WTC11 (cell line): ENCODE measurements at regions not wholly inside any gene's neighbourhood (a gene's known extent, or its start where the extent isn't known, plus 50 kb on each side); places are given as distances from the start of the nearest gene placed in this dataset.

Source experiments
- ATAC-seq: fragments of 200-7000 bp; cut with Tn5 transposase; 2 replicates; pipeline ENCODE4 v1.10.0; 2021; ENCODE audit warnings: mild to moderate bottlenecking, moderate library complexity
- CTCF ChIA-PET: fragments of 300-600 bp; sonication (Branson Sonifier 250); formaldehyde crosslinking; loops from one replicate; lab custom pipeline; 2021; ENCODE audit warnings: antibody characterized with exemption; lab: Charles Lee
- POLR2A ChIA-PET: fragments of 350-600 bp; sonication (Branson Sonifier 250); formaldehyde crosslinking; loops from one replicate; lab custom pipeline; 2021; ENCODE audit warnings: antibody characterized with exemption; lab: Charles Lee
- DNase-seq: peaks from one replicate; pipeline ENCODE4 v3.0.0; 2021; ENCODE audit warnings: low spot score
- H3K27ac Mint-ChIP-seq: 2 replicates; pipeline ENCODE4 v1.8.0; 2021; ENCODE audit warnings: mixed read lengths
- H3K27me3 Mint-ChIP-seq: 2 replicates; pipeline ENCODE4 v1.8.0; 2021; ENCODE audit warnings: low read depth, mild to moderate bottlenecking, moderate library complexity, mixed read lengths
- H3K36me3 Mint-ChIP-seq: 2 replicates; pipeline ENCODE4 v1.8.0; 2021; ENCODE audit warnings: mixed read lengths
- H3K4me1 Mint-ChIP-seq: 2 replicates; pipeline ENCODE4 v1.8.0; 2022; ENCODE audit warnings: mixed read lengths
- H3K4me3 Mint-ChIP-seq: 2 replicates; pipeline ENCODE4 v1.8.0; 2021; ENCODE audit warnings: mild to moderate bottlenecking, moderate library complexity, mixed read lengths
- H3K9me3 Mint-ChIP-seq: 2 replicates; pipeline ENCODE4 v1.8.0; 2021; ENCODE audit warnings: mixed read lengths
- ATF6 ChIP-seq: sonication (generic); formaldehyde crosslinking; IDR thresholded peaks from 2 replicates; pipeline ENCODE4 v1.8.1; 2023; ENCODE audit warnings: mild to moderate bottlenecking, missing genetic modification reagents
- CBFB ChIP-seq: sonication (generic); formaldehyde crosslinking; IDR thresholded peaks from 2 replicates; pipeline ENCODE4 v1.8.1; 2022; ENCODE audit warnings: mild to moderate bottlenecking, low read depth, missing genetic modification reagents
- ERG ChIP-seq: fragments of 250-450 bp; sonication (Bioruptor Pico); IDR thresholded peaks from 2 replicates; pipeline ENCODE4 v1.8.0; 2021; ENCODE audit warnings: mild to moderate bottlenecking
- FOXK1 ChIP-seq: sonication (generic); formaldehyde crosslinking; IDR thresholded peaks from 2 replicates; pipeline ENCODE4 v1.8.0; 2022; ENCODE audit warnings: mild to moderate bottlenecking, moderate library complexity, missing genetic modification reagents
- IRF2 ChIP-seq: sonication (generic); formaldehyde crosslinking; IDR thresholded peaks from 2 replicates; pipeline ENCODE4 v1.8.0; 2022; ENCODE audit warnings: low read depth, missing genetic modification reagents, borderline replicate concordance
- MLX ChIP-seq: sonication (generic); formaldehyde crosslinking; IDR thresholded peaks from 2 replicates; pipeline ENCODE4 v1.8.1; 2023; ENCODE audit warnings: mild to moderate bottlenecking, missing genetic modification reagents, moderate library complexity
- PREB ChIP-seq: sonication (generic); formaldehyde crosslinking; IDR thresholded peaks from 2 replicates; pipeline ENCODE4 v1.8.1; 2022; ENCODE audit warnings: mild to moderate bottlenecking, missing genetic modification reagents, moderate library complexity, borderline replicate concordance
- RELA ChIP-seq: sonication (generic); formaldehyde crosslinking; IDR thresholded peaks from 2 replicates; pipeline ENCODE4 v1.8.1; 2022; ENCODE audit warnings: missing genetic modification reagents, mild to moderate bottlenecking, borderline replicate concordance
- SOX15 ChIP-seq: fragments of 250-450 bp; sonication (Bioruptor Pico); IDR thresholded peaks from 2 replicates; pipeline ENCODE4 v1.9.0; 2021; ENCODE audit warnings: mild to moderate bottlenecking
- TCF7 ChIP-seq: sonication (generic); formaldehyde crosslinking; IDR thresholded peaks from 2 replicates; pipeline ENCODE4 v1.8.0; 2022; ENCODE audit warnings: mild to moderate bottlenecking, low read depth, missing genetic modification reagents, moderate library complexity
- ZNF121 ChIP-seq: sonication (generic); formaldehyde crosslinking; IDR thresholded peaks from 2 replicates; pipeline ENCODE4 v1.8.0; 2023; ENCODE audit warnings: missing genetic modification reagents
- ZNF281 ChIP-seq: sonication (generic); formaldehyde crosslinking; IDR thresholded peaks from 2 replicates; pipeline ENCODE4 v1.8.0; 2023; ENCODE audit warnings: mild to moderate bottlenecking, missing genetic modification reagents
- ZNF512 ChIP-seq: sonication (generic); formaldehyde crosslinking; IDR thresholded peaks from 2 replicates; pipeline ENCODE4 v1.8.1; 2022; ENCODE audit warnings: missing genetic modification reagents, borderline replicate concordance
- ZNF532 ChIP-seq: fragments of 250-450 bp; sonication (Bioruptor Pico); IDR thresholded peaks from 2 replicates; pipeline ENCODE4 v1.9.0; 2021; ENCODE audit warnings: mild to moderate bottlenecking, borderline replicate concordance

- CTCF ChIA-PET: no interaction called here
- no peak overlapping the region for H3K27ac Mint-ChIP-seq
- TF ChIP-seq ZNF121 (CRISPR knock-in tag): no peak
- TF ChIP-seq FOXK1 (CRISPR knock-in tag): no peak
- TF ChIP-seq ZNF532 (CRISPR knock-in tag): no peak
- no peak for TF ChIP-seq ZNF512
- no peak for TF ChIP-seq ZNF281 (CRISPR knock-in tag)
- no peak for TF ChIP-seq CBFB
- TF ChIP-seq ERG (CRISPR knock-in tag): no peak
- no peak for TF ChIP-seq TCF7
- no peak for TF ChIP-seq MLX (CRISPR knock-in tag)
- TF ChIP-seq, all 79 proteins: peak for 0
- no peaks in the 10 kb centered on the region for H3K27me3 Mint-ChIP-seq
- H3K4me1 Mint-ChIP-seq: peaks cover 4% of the 10 kb centered on the region
- ATAC-seq (no peak), DNase-seq (no peak)
- POLR2A ChIA-PET: no interaction called here
- no peaks in the 10 kb centered on the region for H3K9me3 Mint-ChIP-seq
- H3K36me3 Mint-ChIP-seq: no peaks in the 10 kb centered on the region
- no peak overlapping the region for H3K4me3 Mint-ChIP-seq
Measured at GRCh38 chrX:7617994-7618393, 225.0 kb upstream of the VCX start.

GRCh38 chrX:7614616-7615015 is 228.4 kb upstream of the VCX start:
- no peak overlapping the region for H3K4me3 Mint-ChIP-seq
- DNase-seq (no peak), ATAC-seq (no peak)
- ChIA-PET POLR2A (no interaction called here), CTCF (no interaction called here)
- H3K27me3 Mint-ChIP-seq: no peaks in the 10 kb centered on the region; the same call in 1 of the 2 replicates
- no peaks in the 10 kb centered on the region for H3K36me3 Mint-ChIP-seq
- H3K9me3 Mint-ChIP-seq: no peaks in the 10 kb centered on the region
- H3K4me1 Mint-ChIP-seq: peaks cover 6% of the 10 kb centered on the region
- H3K27ac Mint-ChIP-seq: no peak overlapping the region
- TF ChIP-seq ZNF121 (CRISPR knock-in tag) (no peak), ZNF532 (CRISPR knock-in tag) (no peak), PREB (no peak), RELA (CRISPR knock-in tag) (no peak), ATF6 (CRISPR knock-in tag) (no peak), SOX15 (CRISPR knock-in tag) (no peak), IRF2 (CRISPR knock-in tag) (no peak)
